ENCODE measurements at regions not wholly inside any gene's neighbourhood (a gene's known extent, or its start where the extent isn't known, plus 50 kb on each side); places are given as distances from the start of the nearest gene placed in this dataset.

GRCh38 chr3:117201901-117202774, 492.6 kb downstream of the TUSC7 start:
- TF ChIP-seq TAF1 (IDR thresholded peaks at IDR 0.05; ENCODE audit: borderline replicate concordance, insufficient read depth, low read length) = no peak
- no peak for TF ChIP-seq REST (IDR thresholded peaks at IDR 0.05; ENCODE audit: insufficient read depth in 1 of 2, low read depth in 2 of 2, low read length in 2 of 2)
- no peak for TF ChIP-seq FOXP2 (optimal IDR thresholded peaks at IDR 0.05; ENCODE audit: borderline replicate concordance, extremely low read depth, extremely low read length, insufficient read depth)
- no peak for TF ChIP-seq SIN3A (IDR thresholded peaks at IDR 0.05; ENCODE audit: borderline replicate concordance, insufficient read depth, low read length)
- TF ChIP-seq POLR2AphosphoS5 (IDR thresholded peaks at IDR 0.05; ENCODE audit: low read depth, low read length) = no peak

- no peak for TF ChIP-seq REST (IDR thresholded peaks at IDR 0.05; ENCODE audit: insufficient read depth in 1 of 2, low read depth in 2 of 2, low read length in 2 of 2)
- no peak for TF ChIP-seq POLR2AphosphoS5 (IDR thresholded peaks at IDR 0.05; ENCODE audit: low read depth, low read length)
These were observed 507.8 kb downstream of the TUSC7 start for GRCh38 chr3:117217355-117217754.

GRCh38 chr3:117217760-117218316, 508.3 kb downstream of the TUSC7 start:
- no peak for TF ChIP-seq SIN3A (IDR thresholded peaks at IDR 0.05; ENCODE audit: borderline replicate concordance, insufficient read depth, low read length)
- no peak for TF ChIP-seq TAF1 (IDR thresholded peaks at IDR 0.05; ENCODE audit: borderline replicate concordance, insufficient read depth, low read length)
- TF ChIP-seq POLR2AphosphoS5 (IDR thresholded peaks at IDR 0.05; ENCODE audit: low read depth, low read length) = no peak
- no peak for TF ChIP-seq FOXP2 (optimal IDR thresholded peaks at IDR 0.05; ENCODE audit: borderline replicate concordance, extremely low read depth, extremely low read length, insufficient read depth)
- no peak for TF ChIP-seq REST (IDR thresholded peaks at IDR 0.05; ENCODE audit: insufficient read depth in 1 of 2, low read depth in 2 of 2, low read length in 2 of 2)

- TF ChIP-seq POLR2AphosphoS5 (IDR thresholded peaks at IDR 0.05; ENCODE audit: low read depth, low read length) (no peak), TAF1 (IDR thresholded peaks at IDR 0.05; ENCODE audit: borderline replicate concordance, insufficient read depth, low read length) (no peak), SIN3A (IDR thresholded peaks at IDR 0.05; ENCODE audit: borderline replicate concordance, insufficient read depth, low read length) (no peak), FOXP2 (optimal IDR thresholded peaks at IDR 0.05; ENCODE audit: borderline replicate concordance, extremely low read depth, extremely low read length, insufficient read depth) (no peak), REST (IDR thresholded peaks at IDR 0.05; ENCODE audit: insufficient read depth in 1 of 2, low read depth in 2 of 2, low read length in 2 of 2) (no peak)
These were observed 509.1 kb downstream of the TUSC7 start for GRCh38 chr3:117218641-117219048.

Measured in PFSK-1 (cell line).